ENCODE measurements at regions not wholly inside any gene's neighbourhood (a gene's known extent, or its start where the extent isn't known, plus 50 kb on each side); places are given as distances from the start of the nearest gene placed in this dataset.
"Not testable (repeated sequence)": the region's sequence is repeated elsewhere in the genome, so short reads cannot be mapped to it uniquely, and the experiment has no call there.

- DNase-seq (ENCODE audit: low spot score): no peak
Observed at GRCh38 chr6:140828856-140829255, 1303.9 kb upstream of the GJE1 start.

GRCh38 chr6:140827593-140827992 lies 1305.1 kb upstream of the GJE1 start:
- no peak for DNase-seq (ENCODE audit: low spot score)

- no peak for DNase-seq (ENCODE audit: low spot score)
Observed at GRCh38 chr6:140825731-140826130, 1307.0 kb upstream of the GJE1 start.

GRCh38 chr6:140824595-140824994 lies 1308.1 kb upstream of the GJE1 start:
- no peak for DNase-seq (ENCODE audit: low spot score)

GRCh38 chr6:140821196-140821595 lies 1311.5 kb upstream of the GJE1 start:
- DNase-seq (ENCODE audit: low spot score): no peak

- no peak for DNase-seq (ENCODE audit: low spot score)
Observed at GRCh38 chr6:140817176-140817575, 1315.5 kb upstream of the GJE1 start.

GRCh38 chr6:140816681-140817080 lies 1316.0 kb upstream of the GJE1 start:
- no peak for DNase-seq (ENCODE audit: low spot score)

- no peak for DNase-seq (ENCODE audit: low spot score)
Observed at GRCh38 chr6:140812636-140813035, 1320.1 kb upstream of the GJE1 start.

GRCh38 chr6:140811642-140812041 lies 1321.1 kb upstream of the GJE1 start:
- no peak for DNase-seq (ENCODE audit: low spot score)

GRCh38 chr6:140809694-140810101 lies 1323.0 kb upstream of the GJE1 start:
- DNase-seq (ENCODE audit: low spot score): no peak

GRCh38 chr6:140806431-140806830 lies 1326.3 kb upstream of the GJE1 start:
- no peak for DNase-seq (ENCODE audit: low spot score)

GRCh38 chr6:140794544-140794943 lies 1338.2 kb upstream of the GJE1 start:
- DNase-seq (ENCODE audit: low spot score): no peak

GRCh38 chr6:140790109-140790508 lies 1342.6 kb upstream of the GJE1 start:
- no peak for DNase-seq (ENCODE audit: low spot score)

GRCh38 chr6:140789466-140789865 lies 1343.3 kb upstream of the GJE1 start:
- no peak for DNase-seq (ENCODE audit: low spot score)

- DNase-seq (ENCODE audit: low spot score): no peak
Observed at GRCh38 chr6:140785926-140786325, 1346.8 kb upstream of the GJE1 start.

- no peak for DNase-seq (ENCODE audit: low spot score)
Observed at GRCh38 chr6:140784573-140784972, 1348.2 kb upstream of the GJE1 start.

- not testable (repeated sequence) for DNase-seq (ENCODE audit: low spot score)
Observed at GRCh38 chr6:140783504-140783903, 1349.2 kb upstream of the GJE1 start.

GRCh38 chr6:140782941-140783340 lies 1349.8 kb upstream of the GJE1 start:
- DNase-seq (ENCODE audit: low spot score): no peak

- no peak for DNase-seq (ENCODE audit: low spot score)
Observed at GRCh38 chr6:140779991-140780596, 1352.6 kb upstream of the GJE1 start.

GRCh38 chr6:140779341-140779740 lies 1353.4 kb upstream of the GJE1 start:
- DNase-seq (ENCODE audit: low spot score): no peak

GRCh38 chr6:140777780-140778179 lies 1354.9 kb upstream of the GJE1 start:
- no peak for DNase-seq (ENCODE audit: low spot score)

- no peak for DNase-seq (ENCODE audit: low spot score)
Observed at GRCh38 chr6:140775061-140775460, 1357.7 kb upstream of the GJE1 start.

GRCh38 chr6:140774080-140774505 lies 1358.6 kb upstream of the GJE1 start:
- DNase-seq (ENCODE audit: low spot score): peak; percentile 7

GRCh38 chr6:140773276-140773675 lies 1359.4 kb upstream of the GJE1 start:
- DNase-seq (ENCODE audit: low spot score): no peak

GRCh38 chr6:140772576-140772975 lies 1360.1 kb upstream of the GJE1 start:
- no peak for DNase-seq (ENCODE audit: low spot score)
